DOHH2 (cell line): ENCODE measurements at regions not wholly inside any gene's neighbourhood (a gene's known extent, or its start where the extent isn't known, plus 50 kb on each side); places are given as distances from the start of the nearest gene placed in this dataset.

Experiments
- EZH2phosphoT487 ChIP-seq: fragments of 200-600 bp; sonication (generic); IDR thresholded peaks from 2 replicates; pipeline ENCODE4 v1.6.1; 2017; ENCODE audit warnings: borderline replicate concordance, mild to moderate bottlenecking, antibody characterized with exemption, low read length, moderate library complexity, mixed read lengths
- TF ChIP-seq, protein P1 (sequence below): fragments of 200-600 bp; sonication (generic); IDR thresholded peaks from one replicate; pipeline ENCODE4 v1.5.1; 2014; ENCODE audit warnings: antibody characterized with exemption, mild to moderate bottlenecking, low read depth, low read length; ENCODE audit not compliant: poor library complexity, severe bottlenecking

- TF ChIP-seq, protein P1, sequence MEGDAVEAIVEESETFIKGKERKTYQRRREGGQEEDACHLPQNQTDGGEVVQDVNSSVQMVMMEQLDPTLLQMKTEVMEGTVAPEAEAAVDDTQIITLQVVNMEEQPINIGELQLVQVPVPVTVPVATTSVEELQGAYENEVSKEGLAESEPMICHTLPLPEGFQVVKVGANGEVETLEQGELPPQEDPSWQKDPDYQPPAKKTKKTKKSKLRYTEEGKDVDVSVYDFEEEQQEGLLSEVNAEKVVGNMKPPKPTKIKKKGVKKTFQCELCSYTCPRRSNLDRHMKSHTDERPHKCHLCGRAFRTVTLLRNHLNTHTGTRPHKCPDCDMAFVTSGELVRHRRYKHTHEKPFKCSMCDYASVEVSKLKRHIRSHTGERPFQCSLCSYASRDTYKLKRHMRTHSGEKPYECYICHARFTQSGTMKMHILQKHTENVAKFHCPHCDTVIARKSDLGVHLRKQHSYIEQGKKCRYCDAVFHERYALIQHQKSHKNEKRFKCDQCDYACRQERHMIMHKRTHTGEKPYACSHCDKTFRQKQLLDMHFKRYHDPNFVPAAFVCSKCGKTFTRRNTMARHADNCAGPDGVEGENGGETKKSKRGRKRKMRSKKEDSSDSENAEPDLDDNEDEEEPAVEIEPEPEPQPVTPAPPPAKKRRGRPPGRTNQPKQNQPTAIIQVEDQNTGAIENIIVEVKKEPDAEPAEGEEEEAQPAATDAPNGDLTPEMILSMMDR = no peak
- no peak for TF ChIP-seq EZH2phosphoT487
Measured at GRCh38 chr6:104625536-104625935, 234.2 kb downstream of the HACE1 start.
